ENCODE measurements at regions not wholly inside any gene's neighbourhood (a gene's known extent, or its start where the extent isn't known, plus 50 kb on each side); places are given as distances from the start of the nearest gene placed in this dataset.

DNA sequence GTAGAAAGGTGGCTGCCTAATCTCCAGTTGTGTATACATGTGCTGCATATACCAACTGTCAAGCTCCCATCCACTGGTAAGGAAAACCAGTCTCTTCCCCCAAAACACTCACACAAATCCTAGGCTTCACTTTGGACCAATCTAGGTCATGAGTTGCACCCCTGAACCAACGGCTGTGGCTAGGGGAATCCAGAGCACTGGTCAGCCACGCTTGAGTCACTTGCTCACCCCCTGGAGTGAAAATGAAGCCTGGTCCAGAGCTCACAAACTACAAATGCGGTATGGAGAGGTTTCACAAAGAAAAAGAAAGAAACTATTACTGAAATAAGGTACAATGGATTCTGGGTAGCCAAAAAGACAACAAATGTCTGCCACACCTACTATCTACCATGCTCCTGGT is 66.1 kb upstream of the NLK start:
- TF ChIP-seq, protein P1, sequence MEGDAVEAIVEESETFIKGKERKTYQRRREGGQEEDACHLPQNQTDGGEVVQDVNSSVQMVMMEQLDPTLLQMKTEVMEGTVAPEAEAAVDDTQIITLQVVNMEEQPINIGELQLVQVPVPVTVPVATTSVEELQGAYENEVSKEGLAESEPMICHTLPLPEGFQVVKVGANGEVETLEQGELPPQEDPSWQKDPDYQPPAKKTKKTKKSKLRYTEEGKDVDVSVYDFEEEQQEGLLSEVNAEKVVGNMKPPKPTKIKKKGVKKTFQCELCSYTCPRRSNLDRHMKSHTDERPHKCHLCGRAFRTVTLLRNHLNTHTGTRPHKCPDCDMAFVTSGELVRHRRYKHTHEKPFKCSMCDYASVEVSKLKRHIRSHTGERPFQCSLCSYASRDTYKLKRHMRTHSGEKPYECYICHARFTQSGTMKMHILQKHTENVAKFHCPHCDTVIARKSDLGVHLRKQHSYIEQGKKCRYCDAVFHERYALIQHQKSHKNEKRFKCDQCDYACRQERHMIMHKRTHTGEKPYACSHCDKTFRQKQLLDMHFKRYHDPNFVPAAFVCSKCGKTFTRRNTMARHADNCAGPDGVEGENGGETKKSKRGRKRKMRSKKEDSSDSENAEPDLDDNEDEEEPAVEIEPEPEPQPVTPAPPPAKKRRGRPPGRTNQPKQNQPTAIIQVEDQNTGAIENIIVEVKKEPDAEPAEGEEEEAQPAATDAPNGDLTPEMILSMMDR (IDR thresholded peaks at IDR 0.05): no peak
- TF ChIP-seq POLR2A (IDR thresholded peaks at IDR 0.05): no peak
- no peak for TF ChIP-seq EP300 (IDR thresholded peaks at IDR 0.05)
- no peak for TF ChIP-seq POLR2AphosphoS5 (IDR thresholded peaks at IDR 0.05)

Data from stomach (tissue), 4 donors.